ENCODE measurements at regions not wholly inside any gene's neighbourhood (a gene's known extent, or its start where the extent isn't known, plus 50 kb on each side); places are given as distances from the start of the nearest gene placed in this dataset.

DNA sequence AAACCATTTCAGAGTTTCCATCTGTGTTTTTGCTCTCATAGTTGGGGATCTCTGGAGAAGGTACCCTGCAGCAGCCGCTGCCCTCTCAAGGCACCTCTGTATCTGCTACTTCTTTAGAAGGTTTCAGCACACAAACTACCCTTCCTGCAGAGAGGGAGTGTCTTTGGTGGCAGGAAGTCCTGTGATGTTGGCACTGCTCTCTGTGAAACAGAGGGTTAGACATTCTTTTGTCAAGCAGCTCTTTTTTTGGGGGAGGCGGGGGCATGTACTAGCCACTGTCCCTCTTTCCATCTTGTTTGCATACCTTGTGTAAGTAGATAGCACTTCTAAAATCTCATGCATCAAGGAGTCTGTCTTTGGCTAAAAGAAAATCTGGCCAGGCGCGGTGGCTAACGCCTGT lies 352.6 kb downstream of the BMP4 start:
- no peak for DNase-seq

DNA sequence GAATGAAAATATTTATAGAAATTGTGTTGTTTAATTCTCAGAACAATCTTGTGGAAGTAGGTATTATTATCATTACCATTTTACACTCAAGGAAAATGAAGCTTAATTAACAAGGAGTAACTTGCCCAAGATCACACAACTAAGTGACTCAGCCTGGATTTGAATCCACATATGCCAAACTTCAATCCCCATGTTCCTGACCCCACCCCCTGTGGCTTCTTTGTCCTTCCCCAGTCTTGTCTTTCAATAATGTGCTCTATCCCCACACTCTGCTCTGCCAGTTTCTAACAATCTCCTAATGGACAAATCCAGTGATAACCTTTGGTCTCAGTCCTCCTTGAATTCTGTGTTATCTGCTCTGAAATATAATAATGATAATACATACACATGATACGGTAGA lies 355.2 kb downstream of the BMP4 start:
- DNase-seq, result no peak

DNA sequence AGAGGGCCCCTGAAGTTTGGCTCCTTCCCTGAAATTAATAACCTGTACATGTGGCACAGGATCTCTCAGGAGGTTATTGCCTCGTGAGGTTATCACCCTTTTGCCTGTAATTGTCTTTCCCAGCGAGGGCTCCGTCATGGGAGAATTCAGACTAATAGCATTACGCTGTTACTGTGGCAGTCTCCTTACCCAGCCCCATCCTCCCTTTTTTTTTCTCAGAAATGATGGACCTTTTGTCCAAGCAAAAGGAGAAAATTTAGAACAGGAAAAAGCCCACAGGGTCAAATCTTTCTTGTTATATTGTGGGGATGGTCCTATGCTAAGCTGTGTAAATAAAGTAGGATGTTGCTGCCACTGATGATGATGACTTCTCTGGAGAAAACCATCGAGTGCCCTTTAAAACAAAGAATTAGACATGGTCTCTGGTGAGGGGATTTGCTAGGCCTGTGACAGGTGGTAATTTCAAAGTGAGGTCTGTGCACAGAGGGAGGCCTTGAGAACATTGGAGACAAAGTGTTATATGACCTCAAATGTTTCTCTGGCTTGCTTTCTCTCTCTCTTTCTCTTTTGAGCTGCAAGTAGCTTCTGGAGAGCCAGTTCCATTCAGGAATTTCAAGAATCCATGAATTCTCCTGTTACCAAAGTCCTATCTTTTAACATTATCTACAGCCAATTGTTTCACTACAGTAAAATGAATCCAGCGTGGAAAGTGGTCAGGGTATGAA lies 357.2 kb downstream of the BMP4 start:
- DNase-seq, result no peak

DNA sequence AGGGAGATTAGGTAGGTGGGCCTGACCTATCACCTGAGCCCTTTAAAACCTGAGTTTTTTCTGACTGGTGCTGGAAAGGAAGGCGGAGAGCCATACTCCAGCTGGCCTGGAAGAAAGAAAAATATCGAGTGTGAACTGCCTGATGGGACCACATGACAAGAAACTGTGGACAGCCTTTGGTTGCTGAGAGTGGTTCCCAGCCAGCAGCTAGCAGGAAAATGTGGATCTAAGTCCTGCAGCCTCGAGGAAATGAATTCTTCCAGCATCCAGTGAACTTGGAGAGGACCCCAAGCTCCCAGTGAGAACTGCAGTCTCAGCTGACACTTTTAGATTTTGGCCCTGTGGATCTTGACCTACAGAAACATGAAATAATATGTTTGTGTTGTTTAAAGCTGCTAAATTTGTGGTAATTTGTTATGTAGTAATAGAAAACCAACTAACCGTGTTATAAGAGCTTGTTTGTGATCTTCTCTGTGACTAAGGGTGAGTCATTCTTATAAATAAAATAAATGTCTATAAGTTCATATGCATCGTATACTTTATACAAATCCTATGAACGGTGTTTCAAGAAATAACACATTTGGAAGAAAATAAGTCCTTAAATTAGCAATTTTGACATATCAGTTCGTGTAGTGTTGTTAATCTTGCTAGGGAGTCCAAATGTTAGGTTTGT lies 359.6 kb downstream of the BMP4 start:
- DNase-seq, result no peak

DNA sequence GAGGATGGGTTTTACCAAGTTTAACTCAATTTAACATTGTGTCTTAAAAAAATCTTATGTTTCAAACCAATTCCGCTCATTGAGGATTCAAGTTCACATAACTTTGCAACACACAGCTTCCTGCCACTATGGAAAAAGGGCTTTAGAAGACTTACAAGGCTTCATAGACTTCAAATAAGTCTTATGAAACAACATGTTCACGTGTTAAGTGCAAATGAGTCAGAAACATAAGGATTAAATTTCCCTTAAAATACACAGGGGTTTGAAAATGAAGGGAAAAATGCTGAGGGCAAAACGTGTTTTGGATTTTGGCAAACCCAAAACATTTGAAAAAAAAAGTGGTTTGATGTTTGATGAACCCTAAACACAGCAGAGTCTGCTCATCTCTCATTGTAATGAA lies 364.8 kb downstream of the BMP4 start:
- DNase-seq, result no peak

DNA sequence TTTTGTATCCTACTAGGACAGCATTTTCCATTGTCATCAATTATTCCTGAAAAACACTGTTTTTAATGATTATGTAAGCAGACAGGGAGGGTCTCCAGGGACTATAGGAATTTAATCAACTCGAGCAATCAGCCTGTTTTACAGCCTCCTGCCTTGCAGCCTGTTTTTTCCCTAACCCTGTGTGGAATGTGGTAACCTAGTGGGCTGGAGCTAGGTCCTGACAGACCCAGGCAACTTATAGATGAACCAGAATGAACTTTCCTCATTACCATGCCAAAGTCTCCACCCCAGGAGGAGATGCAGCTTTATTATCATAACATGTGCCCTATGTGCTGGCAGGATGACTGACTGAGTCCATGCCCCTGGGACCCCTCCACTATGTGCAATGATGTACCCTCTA lies 375.1 kb downstream of the BMP4 start:
- DNase-seq, result no peak

DNA sequence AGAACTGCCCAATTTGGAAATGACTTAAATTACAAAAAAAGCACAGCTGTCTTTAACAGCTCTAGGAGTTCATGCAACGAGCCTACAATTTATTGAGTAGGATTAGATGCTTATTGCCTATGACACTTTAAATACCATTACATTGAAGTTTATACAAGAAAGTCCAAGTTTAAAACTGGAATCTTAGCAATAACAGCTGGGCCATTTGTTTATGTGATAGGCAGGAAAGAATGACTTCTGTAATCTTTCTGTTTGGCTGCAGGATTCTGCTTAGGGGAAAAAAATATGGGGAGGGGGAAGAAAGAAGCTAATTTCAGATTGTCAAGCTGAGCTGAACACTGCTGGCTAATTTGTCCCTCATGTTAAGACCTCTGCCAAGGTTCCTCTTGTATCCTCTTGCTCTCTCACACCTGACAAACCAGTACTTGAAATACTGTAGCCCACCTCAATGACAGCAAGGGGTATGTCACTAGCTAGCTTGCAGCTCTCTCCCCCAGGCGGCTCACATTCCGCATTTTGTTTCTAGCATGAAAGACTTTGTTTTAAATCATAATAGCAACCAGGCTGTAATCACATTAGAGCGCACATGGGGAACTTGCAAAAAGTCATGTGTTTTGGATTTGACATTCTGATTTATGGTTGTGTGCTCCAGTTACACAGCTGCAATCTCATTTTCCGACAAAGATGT lies 384.8 kb downstream of the BMP4 start:
- no peak for DNase-seq

DNA sequence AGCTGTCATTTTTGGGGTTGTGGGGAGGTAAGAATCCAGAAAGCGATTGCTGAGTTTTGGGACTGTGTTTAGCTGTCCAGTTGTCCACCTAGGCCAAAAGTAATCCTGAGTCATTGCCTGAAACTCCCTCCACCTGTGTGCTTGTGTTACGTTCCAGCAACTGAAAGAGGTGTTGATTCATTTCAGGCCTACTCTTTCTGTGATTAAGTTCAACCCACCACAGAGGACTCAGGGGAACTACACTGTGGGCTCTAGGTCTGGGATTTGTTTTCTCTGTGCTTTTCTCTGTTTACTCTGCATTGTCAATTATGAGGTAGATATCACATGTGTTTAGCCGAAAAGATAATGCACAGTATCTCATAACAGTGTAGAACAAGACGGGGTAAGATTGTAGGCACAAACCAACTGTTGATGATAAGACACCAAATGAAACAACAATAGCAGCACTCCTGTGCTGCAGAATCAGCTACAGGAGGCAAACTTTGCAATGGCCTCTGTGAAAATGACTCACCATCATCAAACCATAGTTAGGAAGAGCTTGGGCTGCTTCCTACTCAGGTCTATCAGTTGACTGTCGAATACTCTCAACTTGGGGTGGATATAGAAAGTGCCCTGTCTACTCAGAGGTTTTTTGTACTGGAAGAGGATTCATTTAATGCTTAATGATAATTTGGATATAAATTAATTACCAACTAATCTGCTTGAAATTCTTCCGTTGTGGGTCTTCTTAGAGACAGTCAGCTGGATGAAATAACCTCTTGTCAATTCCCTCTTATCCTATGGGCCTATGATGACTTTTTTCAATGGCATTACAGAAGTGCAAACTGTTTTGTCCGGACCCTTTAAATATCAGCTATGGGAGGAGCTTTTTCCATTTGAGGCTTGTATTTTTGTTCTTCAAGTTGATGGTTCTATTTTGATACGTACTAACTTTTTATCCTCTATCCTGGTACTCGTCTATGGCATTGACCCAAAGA lies 385.9 kb downstream of the BMP4 start:
- DNase-seq, result no peak

DNA sequence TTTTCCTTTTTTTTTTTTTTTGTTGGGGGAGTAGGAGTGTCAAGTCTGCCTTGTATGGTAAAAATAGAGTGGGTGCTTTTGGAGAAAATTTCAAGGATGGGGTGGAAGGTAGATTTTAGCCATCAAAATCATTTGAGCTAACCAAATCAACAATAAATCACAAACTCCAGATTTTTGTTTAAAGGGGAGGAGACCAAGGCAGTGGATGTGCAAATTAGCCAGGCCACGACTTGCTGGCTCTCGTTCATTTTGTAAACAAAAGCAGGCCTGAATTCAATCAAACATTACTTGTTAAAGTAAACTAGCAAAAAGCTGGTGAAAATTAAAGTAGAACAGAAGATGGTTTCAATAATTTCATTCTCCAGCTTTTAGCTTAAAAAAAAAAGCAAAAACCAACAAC lies 387.2 kb downstream of the BMP4 start:
- DNase-seq, result no peak

DNA sequence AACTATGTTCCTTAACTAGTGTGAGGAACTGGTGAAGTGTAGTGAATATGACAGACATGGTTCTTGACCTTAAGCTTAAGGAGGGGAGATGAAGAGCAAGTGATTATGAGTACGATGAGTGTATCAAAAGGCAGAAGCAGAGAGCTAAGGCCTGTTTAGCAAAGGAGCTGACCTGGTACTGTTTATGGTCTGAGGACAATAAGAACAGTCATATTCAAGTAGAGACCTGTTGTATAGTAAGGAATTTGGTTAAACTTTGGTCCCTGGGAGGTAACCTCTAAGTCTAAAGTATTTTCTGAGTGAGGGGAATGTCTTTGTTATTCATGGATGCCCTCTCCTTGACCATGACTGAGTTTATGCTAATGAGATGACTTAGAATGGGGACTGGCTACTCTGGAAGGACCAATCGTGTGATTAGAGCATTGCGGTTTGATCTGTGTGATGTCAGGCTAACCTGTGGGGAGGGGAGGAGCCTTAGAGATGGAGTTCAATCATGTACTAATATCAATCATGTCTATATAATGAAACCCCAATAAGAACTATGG lies 389.3 kb downstream of the BMP4 start:
- DNase-seq, result no peak

DNA sequence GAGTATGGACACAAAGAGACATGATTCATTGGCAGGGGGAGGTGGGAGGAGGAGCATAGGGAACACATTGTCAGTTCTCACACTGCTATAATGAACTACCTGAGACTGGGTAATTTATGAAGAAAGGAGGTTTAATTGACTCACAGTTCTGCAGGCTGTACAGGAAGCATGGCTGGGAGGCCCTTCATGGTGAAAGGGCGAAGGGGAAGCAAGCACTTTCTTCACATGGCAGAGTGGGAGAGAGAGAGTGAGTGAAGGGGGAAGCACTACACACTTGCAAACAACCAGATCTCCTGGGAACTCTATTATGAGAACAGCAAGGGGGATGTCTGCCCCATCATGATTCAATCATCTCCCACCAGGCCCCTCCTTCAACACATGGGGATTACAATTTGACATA lies 391.8 kb downstream of the BMP4 start:
- no peak for DNase-seq

DNA sequence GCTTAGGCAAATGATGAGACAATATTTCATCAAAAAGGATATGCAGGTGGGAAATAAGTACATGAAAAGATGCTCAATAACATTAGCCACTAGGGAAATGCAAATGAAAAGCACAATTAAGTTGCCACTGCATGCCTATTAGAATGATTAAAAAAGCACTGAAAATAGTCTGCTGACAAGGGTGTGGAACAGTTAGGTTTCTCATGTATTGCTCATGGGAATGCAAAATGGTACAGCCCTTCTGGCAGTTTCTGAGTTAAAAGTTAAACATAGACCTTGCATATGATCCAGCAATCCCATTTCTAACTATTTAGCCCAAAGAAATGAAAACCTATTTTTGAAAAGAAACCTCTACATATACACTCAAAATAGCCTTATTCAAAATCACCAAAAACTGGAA lies 393.0 kb downstream of the BMP4 start:
- DNase-seq, result no peak

DNA sequence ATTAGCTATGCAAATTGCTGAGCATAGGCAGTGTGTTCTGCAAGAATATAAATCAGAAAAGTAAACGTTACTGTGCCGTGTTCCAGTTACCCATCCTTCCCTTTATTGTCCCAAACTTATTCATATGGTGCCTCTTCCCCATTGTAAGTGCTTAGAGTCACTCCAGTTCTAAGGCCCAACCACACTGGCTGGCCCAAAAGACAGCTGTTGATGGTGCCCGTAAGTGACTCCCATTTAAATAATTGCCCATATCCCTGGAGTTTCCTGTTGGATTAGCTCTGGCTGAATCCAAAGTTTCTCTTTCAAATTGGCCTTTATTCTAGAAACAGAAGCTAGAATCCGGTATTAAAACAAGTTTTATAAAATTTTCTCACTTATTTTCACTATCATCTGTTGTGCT lies 400.1 kb upstream of the DDHD1 start:
- no peak for DNase-seq

DNA sequence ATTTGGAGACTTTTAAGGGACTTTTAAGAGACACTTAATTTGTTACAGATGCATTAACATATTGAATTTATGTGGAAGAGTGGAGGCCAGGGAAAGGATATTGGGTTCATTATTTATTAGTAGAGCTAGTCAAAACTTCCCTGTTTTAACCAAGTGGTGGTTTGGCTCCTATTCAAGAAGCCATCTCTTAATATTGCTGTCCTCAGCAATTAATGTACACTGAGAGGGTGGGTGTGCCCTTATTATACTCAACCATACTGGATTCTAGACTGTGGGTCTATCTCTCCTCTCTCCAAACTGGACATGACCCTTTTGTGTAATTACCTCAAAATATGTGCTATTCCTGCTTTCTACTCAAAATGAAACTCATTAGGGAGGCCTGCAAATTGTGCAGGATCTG lies 398.7 kb upstream of the DDHD1 start:
- no peak for DNase-seq

DNA sequence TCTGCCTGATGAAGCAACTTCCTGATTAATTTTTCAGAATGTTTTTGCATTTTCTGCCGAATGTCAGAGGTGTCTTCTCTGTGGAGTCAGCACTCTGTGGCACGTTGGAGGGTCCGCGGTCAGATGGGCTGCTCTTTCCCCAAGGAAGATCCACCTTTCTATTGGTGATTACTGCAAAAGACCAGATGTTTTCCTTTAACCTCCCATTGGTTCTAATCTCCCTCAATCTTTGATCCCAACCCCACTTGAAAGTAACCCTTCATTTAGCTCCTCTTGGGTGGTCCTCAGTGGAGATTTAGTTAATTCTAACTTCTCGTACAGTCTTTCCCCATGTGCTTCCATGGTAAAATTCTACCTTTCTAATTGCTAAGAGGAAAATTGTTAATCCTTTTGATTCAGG lies 397.7 kb upstream of the DDHD1 start:
- DNase-seq, result no peak

DNA sequence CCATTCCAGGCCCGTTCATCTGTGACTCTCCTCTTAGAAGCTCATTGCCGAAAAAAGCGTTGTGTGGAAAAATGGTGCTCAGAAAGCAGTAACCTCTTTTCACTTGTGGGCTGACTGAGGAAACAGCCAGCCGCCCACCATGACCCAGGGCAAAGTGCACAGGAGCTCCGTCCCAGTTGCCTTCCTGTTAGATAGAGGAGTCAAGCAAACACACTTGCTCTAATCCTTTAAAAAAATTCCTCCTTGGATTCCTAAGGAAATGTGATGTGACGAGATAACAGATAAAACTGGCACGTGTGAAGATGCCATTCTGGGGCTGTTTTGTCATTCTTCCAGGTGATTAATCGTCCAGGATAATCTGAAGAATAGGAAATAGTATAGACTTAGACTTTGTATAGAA lies 396.8 kb upstream of the DDHD1 start:
- DNase-seq, result no peak

DNA sequence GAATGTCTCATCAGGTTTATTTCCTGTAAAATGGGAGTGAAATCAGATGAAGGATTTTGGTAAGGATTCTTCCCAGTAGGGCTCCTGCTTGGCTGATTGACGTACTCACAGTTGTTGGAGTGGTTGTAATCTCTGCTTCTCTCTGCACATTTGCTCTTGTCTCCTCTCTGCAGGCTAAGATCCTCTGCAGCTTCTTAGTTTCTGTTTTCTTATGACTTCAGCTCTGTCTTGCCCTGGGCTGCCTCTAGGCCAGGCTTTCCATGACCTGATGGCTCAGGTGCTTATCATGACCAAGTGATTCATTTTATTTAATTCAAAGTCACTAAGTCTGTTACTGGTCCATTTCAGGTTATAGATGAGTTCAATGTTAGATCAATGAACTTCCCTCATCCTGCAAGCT lies 394.5 kb upstream of the DDHD1 start:
- no peak for DNase-seq

DNA sequence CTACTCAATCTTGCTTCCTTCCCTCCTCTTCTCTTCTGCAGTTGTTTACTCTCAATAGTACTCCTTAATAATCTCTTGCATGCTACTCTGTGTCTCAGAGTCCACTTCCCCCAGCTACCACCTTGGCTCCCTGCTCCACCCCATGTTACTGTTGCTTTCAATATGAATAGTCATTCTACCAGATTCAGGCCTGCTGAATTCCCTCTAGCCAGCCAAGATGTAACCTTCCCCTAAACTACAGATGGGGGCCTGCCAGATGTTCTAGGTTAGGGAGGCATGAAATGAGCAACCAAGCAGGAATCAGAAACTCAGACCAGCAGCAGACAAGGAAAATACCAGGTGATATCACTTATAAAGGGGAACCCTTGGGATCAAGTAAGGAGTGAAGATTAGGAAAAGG lies 392.1 kb upstream of the DDHD1 start:
- no peak for DNase-seq

DNA sequence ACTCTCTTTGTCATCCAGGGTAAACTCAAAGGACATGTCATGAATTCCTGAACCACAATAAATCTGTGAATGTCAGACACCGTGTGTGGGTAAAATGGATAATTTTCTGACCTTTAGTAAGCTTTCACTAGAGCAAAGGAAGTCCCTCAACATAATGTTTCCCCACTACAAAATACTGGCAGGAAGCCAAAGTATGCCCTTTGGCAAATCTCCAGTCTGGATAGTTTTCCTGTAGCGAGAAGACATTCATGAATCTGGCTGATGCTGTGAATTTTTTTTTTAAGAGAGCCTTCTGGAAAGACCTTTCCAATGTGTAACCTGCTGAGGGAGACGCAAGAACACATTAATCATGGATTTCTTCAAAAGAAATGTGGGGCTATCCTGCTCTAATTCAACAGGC lies 389.6 kb upstream of the DDHD1 start:
- DNase-seq, result no peak

DNA sequence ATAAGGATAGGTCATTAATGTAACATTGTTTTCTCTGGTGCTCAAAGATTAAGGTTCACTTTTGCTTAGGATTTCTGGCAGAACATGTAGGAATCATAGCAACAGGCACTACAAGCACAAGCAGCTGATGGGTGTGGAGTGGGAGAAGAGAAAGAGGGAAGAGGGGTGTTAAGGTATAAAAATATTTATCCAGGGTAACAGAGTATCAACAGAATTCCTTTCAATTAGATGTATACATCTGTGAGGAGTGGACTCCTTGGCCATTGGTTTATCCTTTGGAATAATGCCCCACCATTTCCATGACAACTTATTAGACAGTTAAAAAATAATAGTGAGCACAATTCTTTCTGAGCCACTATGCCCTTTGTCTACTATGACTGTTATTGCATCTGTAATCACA lies 388.3 kb upstream of the DDHD1 start:
- no peak for DNase-seq

DNA sequence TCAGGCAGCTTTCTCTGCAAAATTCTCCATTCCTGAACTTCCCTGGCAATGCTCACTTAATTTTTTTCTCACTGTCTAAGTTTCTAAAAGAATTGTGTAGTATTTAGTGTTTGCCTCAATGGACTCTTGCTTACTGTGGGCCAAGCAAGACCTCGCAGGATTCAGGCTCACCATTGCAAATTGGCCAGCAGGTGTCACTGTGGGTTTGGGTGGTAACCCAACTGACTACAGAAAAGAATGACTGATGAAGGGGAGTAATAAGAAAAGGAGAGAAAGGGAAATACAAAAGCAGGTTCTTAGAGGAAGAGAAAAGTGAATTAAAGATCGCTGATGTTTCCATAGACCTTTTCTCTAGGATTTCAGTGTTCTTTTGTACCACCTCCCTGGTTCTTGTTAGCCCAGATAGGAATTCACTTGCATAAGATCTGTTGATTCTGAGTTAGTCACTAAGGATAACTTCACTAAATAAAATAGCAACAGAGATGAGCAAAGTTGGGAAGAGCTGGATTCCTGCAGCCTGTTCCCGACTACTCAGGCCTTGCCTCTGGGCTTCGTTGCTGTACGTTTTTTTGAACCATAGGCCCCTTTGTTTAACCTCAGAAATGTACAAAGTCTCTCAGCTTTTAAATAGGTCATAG lies 386.5 kb upstream of the DDHD1 start:
- DNase-seq, result no peak

DNA sequence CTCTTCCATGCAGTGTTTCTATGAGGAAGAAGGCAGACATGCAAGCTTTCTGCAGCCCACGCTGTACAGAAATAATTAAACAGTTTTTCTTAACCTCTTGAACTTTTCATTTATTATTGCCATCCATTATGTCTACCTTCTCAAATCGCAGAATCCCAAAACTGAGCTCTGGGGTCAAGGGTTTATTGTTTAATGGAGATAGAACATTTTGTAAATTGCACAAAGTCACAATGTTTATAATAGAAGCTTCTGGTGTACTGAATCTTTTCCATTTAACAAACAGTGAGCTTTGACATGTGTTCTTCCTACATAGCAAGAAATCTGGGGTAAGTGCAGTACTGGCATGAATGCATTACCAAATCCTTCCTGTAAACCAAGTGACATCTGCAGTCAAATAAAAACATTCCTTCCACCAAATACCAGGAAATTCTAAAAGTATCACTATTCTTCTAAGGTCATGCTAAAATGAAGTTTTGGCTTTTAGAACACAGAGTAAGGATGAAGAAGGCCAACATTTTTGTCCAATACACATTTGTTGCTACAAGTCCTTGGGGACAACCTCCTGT lies 385.3 kb upstream of the DDHD1 start:
- DNase-seq, result no peak
